H1 (cell line): ENCODE measurements at regions not wholly inside any gene's neighbourhood (a gene's known extent, or its start where the extent isn't known, plus 50 kb on each side); places are given as distances from the start of the nearest gene placed in this dataset.

Experiments used
- CTCF ChIA-PET: fragments of 300-600 bp; sonication (Branson Sonifier 250); formaldehyde crosslinking; loops from one replicate; lab custom pipeline; 2021; ENCODE audit not compliant: partially characterized antibody; lab: Charles Lee
- POLR2A ChIA-PET: fragments of 300-600 bp; sonication (Branson Sonifier 250); formaldehyde crosslinking; loops from one replicate; lab custom pipeline; 2021; ENCODE audit warnings: inconsistent platforms; ENCODE audit not compliant: partially characterized antibody; lab: Charles Lee
- DNase-seq, 2 experiments: peaks; one replicate each; pipeline versions ENCODE4 v3.0.0 to v3.0.0-alpha.2; 2010 to 2022; ENCODE audit warnings: low spot score in 2 of 2, low read depth in 1 of 2, mixed read lengths in 1 of 2
- FAIRE-seq: peaks from 2 replicates; lab custom pipeline; 2011; peaks lifted over from hg19 to GRCh38; lab: Jason Lieb, UNC
- H2AFZ ChIP-seq: 2 replicates; pipeline ENCODE4 v1.8.1; 2012; ENCODE audit warnings: low read length, inconsistent platforms
- H2AK5ac ChIP-seq: 2 replicates; pipeline ENCODE4 v1.6.1; 2013; ENCODE audit warnings: low read depth, low read length
- H2BK120ac ChIP-seq: replicated peaks from 2 replicates; pipeline ENCODE3; 2013; ENCODE audit warnings: low read depth, low read length, inconsistent platforms
- H2BK12ac ChIP-seq: 2 replicates; pipeline ENCODE4 v1.6.1; 2013; ENCODE audit warnings: low read depth, low read length
- H2BK15ac ChIP-seq: 2 replicates; pipeline ENCODE4 v1.6.1; 2013; ENCODE audit warnings: low read length
- H2BK20ac ChIP-seq: 2 replicates; pipeline ENCODE4 v1.6.1; 2013; ENCODE audit warnings: low read length
- H2BK5ac ChIP-seq: 2 replicates; pipeline ENCODE4 v1.6.1; 2013; ENCODE audit warnings: low read depth, low read length
- H3K14ac ChIP-seq: 2 replicates; pipeline ENCODE4 v1.6.1; 2013; ENCODE audit warnings: inconsistent platforms; ENCODE audit not compliant: insufficient read length
- H3K18ac ChIP-seq: 2 replicates; pipeline ENCODE4 v1.6.1; 2013; ENCODE audit warnings: low read length; ENCODE audit errors: extremely low read depth
- H3K23ac ChIP-seq: 2 replicates; pipeline ENCODE4 v1.6.1; 2013; ENCODE audit warnings: inconsistent platforms; ENCODE audit not compliant: insufficient read length
- H3K23me2 ChIP-seq: 2 replicates; pipeline ENCODE4 v1.6.1; 2013; ENCODE audit warnings: low read depth, low read length
- H3K27ac ChIP-seq: 2 replicates; pipeline ENCODE4 v1.6.1; 2011; ENCODE audit warnings: low read depth, low read length, inconsistent platforms
- H3K27me3 ChIP-seq, 4 experiments: replicated peaks in 1 of 4; 1 replicate in 1 of 4; 2 replicates in 3 of 4; pipeline versions ENCODE4 v1.6.1 to v1.8.1; 2011 to 2013; ENCODE audit warnings: low read length in 3 of 4, mild to moderate bottlenecking in 3 of 4, inconsistent platforms in 2 of 4, mixed read lengths in 2 of 4, moderate library complexity in 1 of 4; ENCODE audit not compliant: control insufficient read depth in 3 of 4, insufficient read depth in 3 of 4; ENCODE audit errors: extremely low read depth in 1 of 4
- H3K36me3 ChIP-seq, 4 experiments: 2 replicates each; pipeline versions ENCODE4 v1.6.1 to v1.8.1; 2011 to 2013; ENCODE audit warnings: mild to moderate bottlenecking in 4 of 4, low read length in 3 of 4, moderate library complexity in 2 of 4, control low read depth in 1 of 4, inconsistent platforms in 1 of 4; ENCODE audit not compliant: insufficient read depth in 4 of 4, control insufficient read depth in 2 of 4
- H3K4ac ChIP-seq: replicated peaks from 2 replicates; pipeline ENCODE3; 2013; ENCODE audit warnings: low read length, low read depth, mixed read lengths, inconsistent platforms; ENCODE audit not compliant: insufficient read length
- H3K4me1 ChIP-seq, 4 experiments: replicated peaks in 1 of 4; 1 replicate in 1 of 4; 2 replicates in 3 of 4; pipeline versions ENCODE4 v1.6.1 to v1.8.1; 2011 to 2013; ENCODE audit warnings: low read length in 3 of 4, inconsistent platforms in 2 of 4, mixed read lengths in 1 of 4; ENCODE audit not compliant: insufficient read depth in 4 of 4, control insufficient read depth in 3 of 4
- H3K4me2 ChIP-seq, 2 experiments: 2 replicates each; pipeline versions ENCODE4 v1.6.1 to v1.8.1; 2011 to 2013; ENCODE audit warnings: low read depth in 2 of 2, low read length in 2 of 2, control low read depth in 1 of 2, inconsistent platforms in 1 of 2, mild to moderate bottlenecking in 1 of 2; ENCODE audit not compliant: insufficient read depth in 1 of 2
- H3K4me3 ChIP-seq, 4 experiments: fragments of 200-600, 300-600 bp in 1 of 4; sonication (generic), shearing (Covaris generic), sonication (Bioruptor Twin) in 1 of 4; 2 replicates each; pipeline versions ENCODE4 v1.5.1 to v1.8.1; 2011 to 2016; ENCODE audit warnings: low read length in 4 of 4, low read depth in 3 of 4, control low read depth in 2 of 4, inconsistent platforms in 2 of 4, mild to moderate bottlenecking in 2 of 4, mixed read lengths in 1 of 4, moderate library complexity in 1 of 4; ENCODE audit not compliant: insufficient read depth in 2 of 4; ENCODE audit errors: extremely low read depth in 1 of 4
- H3K56ac ChIP-seq: replicated peaks from 2 replicates; pipeline ENCODE3; 2013; ENCODE audit warnings: low read depth, mild to moderate bottlenecking, mixed read lengths, low read length, inconsistent platforms; ENCODE audit not compliant: insufficient read length
- H3K79me1 ChIP-seq: 2 replicates; pipeline ENCODE4 v1.6.1; 2013; ENCODE audit warnings: low read depth, low read length, control low read depth
- H3K79me2 ChIP-seq, 2 experiments: 2 replicates each; pipeline versions ENCODE4 v1.6.1 to v1.8.1; 2012 to 2013; ENCODE audit warnings: low read length in 2 of 2, mild to moderate bottlenecking in 2 of 2, inconsistent platforms in 1 of 2; ENCODE audit not compliant: insufficient read depth in 2 of 2, control insufficient read depth in 1 of 2
- H3K9ac ChIP-seq, 4 experiments: replicated peaks in 1 of 4; 1 replicate in 1 of 4; 2 replicates in 3 of 4; pipeline versions ENCODE4 v1.6.1 to v1.8.1; 2011 to 2013; ENCODE audit warnings: low read depth in 3 of 4, low read length in 3 of 4, control low read depth in 2 of 4, mild to moderate bottlenecking in 2 of 4, moderate library complexity in 2 of 4, inconsistent platforms in 1 of 4; ENCODE audit errors: extremely low read depth in 1 of 4
- H3K9me3 ChIP-seq, 2 experiments: 2 replicates each; pipeline versions ENCODE4 v1.6.1 to v1.8.1; 2012 to 2013; ENCODE audit warnings: mild to moderate bottlenecking in 2 of 2, moderate library complexity in 2 of 2, control low read depth in 1 of 2, inconsistent platforms in 1 of 2, low read depth in 1 of 2, low read length in 1 of 2, mixed read lengths in 1 of 2; ENCODE audit not compliant: insufficient read depth in 2 of 2
- H4K20me1 ChIP-seq, 2 experiments: replicated peaks in 1 of 2; 2 replicates each; pipeline versions ENCODE3 to v1.8.1; 2011 to 2013; ENCODE audit warnings: inconsistent platforms in 2 of 2, low read length in 2 of 2, mild to moderate bottlenecking in 1 of 2; ENCODE audit not compliant: insufficient read depth in 2 of 2, control insufficient read depth in 1 of 2
- H4K5ac ChIP-seq: 2 replicates; pipeline ENCODE4 v1.6.1; 2013; ENCODE audit warnings: low read length, low read depth, mixed read lengths, inconsistent platforms; ENCODE audit not compliant: insufficient read length
- H4K8ac ChIP-seq: 2 replicates; pipeline ENCODE4 v1.8.0; 2013; ENCODE audit warnings: mild to moderate bottlenecking, moderate library complexity, low read length, inconsistent platforms; ENCODE audit not compliant: insufficient read depth; ENCODE audit errors: extremely low read depth
- H4K91ac ChIP-seq: replicated peaks from 2 replicates; pipeline ENCODE3; 2013; ENCODE audit warnings: low read length, mixed read lengths, inconsistent platforms; ENCODE audit not compliant: insufficient read length
- ASH2L ChIP-seq: fragments of 200-600, 300-600 bp; sonication (generic); IDR thresholded peaks from one replicate; pipeline ENCODE4 v1.7.1; 2017; ENCODE audit warnings: low read length
- CEBPB ChIP-seq: IDR thresholded peaks from 2 replicates; pipeline ENCODE4 v1.6.1; 2012; ENCODE audit warnings: low read depth, low read length
- CHD2 ChIP-seq: IDR thresholded peaks from 2 replicates; pipeline ENCODE4 v1.6.1; 2012; ENCODE audit warnings: low read length, improper control_type of control experiment
- EZH2 ChIP-seq: fragments of 200-600 bp; sonication (generic); IDR thresholded peaks from 2 replicates; pipeline ENCODE4 v1.7.1; 2012; ENCODE audit warnings: low read depth, mild to moderate bottlenecking, moderate library complexity, low read length, inconsistent platforms; ENCODE audit not compliant: severe bottlenecking
- FOSL1 ChIP-seq: IDR thresholded peaks from 2 replicates; pipeline ENCODE4 v1.6.1; 2011; ENCODE audit warnings: mild to moderate bottlenecking, low read depth, low read length, moderate library complexity; ENCODE audit not compliant: insufficient read depth
- JUN ChIP-seq: IDR thresholded peaks from 2 replicates; pipeline ENCODE4 v1.6.1; 2011; ENCODE audit warnings: low read depth, mild to moderate bottlenecking, improper control_type of control experiment, low read length
- NANOG ChIP-seq: IDR thresholded peaks from 2 replicates; pipeline ENCODE4 v1.6.1; 2011; ENCODE audit warnings: low read length, low read depth, mild to moderate bottlenecking, inconsistent platforms; ENCODE audit not compliant: insufficient read depth, poor library complexity, severe bottlenecking
- PHF8 ChIP-seq: fragments of 200-600 bp; sonication (generic); conservative IDR thresholded peaks from 2 replicates; pipeline ENCODE4 v1.7.1; 2012; ENCODE audit warnings: low read depth, mild to moderate bottlenecking, inconsistent platforms, low read length, moderate library complexity
- RFX5 ChIP-seq: IDR thresholded peaks from 2 replicates; pipeline ENCODE4 v1.6.1; 2011; ENCODE audit warnings: low read depth, low read length, improper control_type of control experiment, borderline replicate concordance
- SIN3A ChIP-seq, 2 experiments: IDR thresholded peaks in 1 of 2; conservative IDR thresholded peaks in 1 of 2; 2 replicates each; pipeline ENCODE4 v1.6.1; 2011 to 2012; ENCODE audit warnings: low read length in 2 of 2, improper control_type of control experiment in 1 of 2, low read depth in 1 of 2, mild to moderate bottlenecking in 1 of 2
- SP1 ChIP-seq: IDR thresholded peaks from 2 replicates; pipeline ENCODE4 v1.6.1; 2011; ENCODE audit warnings: low read depth, low read length
- SP4 ChIP-seq: IDR thresholded peaks from 2 replicates; pipeline ENCODE4 v1.6.1; 2012; ENCODE audit warnings: low read length, inconsistent platforms
- WGBS, 2 experiments: shearing (Covaris generic) in 1 of 2; methylation state at CpG; one replicate each; pipeline versions ENCODE4 v1.1.6 to v1.1.7; 2013 to 2015; ENCODE audit warnings: low lambda C conversion rate in 2 of 2, mixed read lengths in 2 of 2, inconsistent platforms in 1 of 2, low coverage in 1 of 2, missing lambda C conversion rate in 1 of 2; ENCODE audit not compliant: insufficient replicate concordance in 2 of 2, insufficient coverage in 1 of 2, insufficient read length in 1 of 2; ENCODE audit errors: extremely low coverage in 1 of 2, missing lambda C conversion rate in 1 of 2; 5-methylcytosine and 5-hydroxymethylcytosine counted together
- TF ChIP-seq, protein P1 (sequence below): IDR thresholded peaks from 2 replicates; pipeline ENCODE4 v1.6.1; 2012; ENCODE audit warnings: low read length, inconsistent platforms

GRCh38 chr18:77634494-77634893 is 384.8 kb downstream of the GALR1 start:
- no peak overlapping the region for H4K8ac ChIP-seq
- no peak for TF ChIP-seq NANOG
- TF ChIP-seq, protein P1, sequence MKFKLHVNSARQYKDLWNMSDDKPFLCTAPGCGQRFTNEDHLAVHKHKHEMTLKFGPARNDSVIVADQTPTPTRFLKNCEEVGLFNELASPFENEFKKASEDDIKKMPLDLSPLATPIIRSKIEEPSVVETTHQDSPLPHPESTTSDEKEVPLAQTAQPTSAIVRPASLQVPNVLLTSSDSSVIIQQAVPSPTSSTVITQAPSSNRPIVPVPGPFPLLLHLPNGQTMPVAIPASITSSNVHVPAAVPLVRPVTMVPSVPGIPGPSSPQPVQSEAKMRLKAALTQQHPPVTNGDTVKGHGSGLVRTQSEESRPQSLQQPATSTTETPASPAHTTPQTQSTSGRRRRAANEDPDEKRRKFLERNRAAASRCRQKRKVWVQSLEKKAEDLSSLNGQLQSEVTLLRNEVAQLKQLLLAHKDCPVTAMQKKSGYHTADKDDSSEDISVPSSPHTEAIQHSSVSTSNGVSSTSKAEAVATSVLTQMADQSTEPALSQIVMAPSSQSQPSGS: no peak
- no peak for TF ChIP-seq EZH2
- no peak for TF ChIP-seq ASH2L
- no peak for TF ChIP-seq SIN3A (conservative IDR thresholded peaks at IDR 0.05 in 1 of 2, IDR thresholded peaks at IDR 0.05 in 1 of 2; ENCODE audit: low read depth in 1 of 2, low read length in 2 of 2)
- TF ChIP-seq CEBPB: no peak
- no peak for TF ChIP-seq CHD2
- TF ChIP-seq SP4: no peak
- no peak for TF ChIP-seq SP1
- TF ChIP-seq RFX5: no peak
- no peak for TF ChIP-seq FOSL1
- no peak for TF ChIP-seq JUN
- no peak for TF ChIP-seq PHF8
- H2BK15ac ChIP-seq: no peak overlapping the region
- H4K91ac ChIP-seq: no peak overlapping the region
- H3K4me3 ChIP-seq: no peak overlapping the region
- H3K4me2 ChIP-seq: no peak overlapping the region
- no peaks in the 10 kb centered on the region for H4K20me1 ChIP-seq
- H3K4me1 ChIP-seq: no peaks in the 10 kb centered on the region
- ChIA-PET POLR2A (no interaction called here), CTCF (interaction anchor here (1.2 to 1.5 kb wide), 2 partner anchors 14 to 16 kb away, joined by 3 to 5 read pairs; no protein-coding TSS in a partner anchor)
- no peak overlapping the region for H3K23ac ChIP-seq
- no peaks in the 10 kb centered on the region for H3K79me1 ChIP-seq
- H3K56ac ChIP-seq: no peak overlapping the region
- H3K27me3 ChIP-seq: no peaks in the 10 kb centered on the region
- no peak overlapping the region for H3K9ac ChIP-seq
- H3K18ac ChIP-seq: no peak overlapping the region
- no peaks in the 10 kb centered on the region for H3K36me3 ChIP-seq
- no peak overlapping the region for H2BK20ac ChIP-seq
- peaks cover 4 to 11% of the 10 kb centered on the region in 2 experiments; a peak in 3 of 4 replicates for H3K9me3 ChIP-seq
- H3K27ac ChIP-seq: no peak overlapping the region
- no peak overlapping the region for H2AK5ac ChIP-seq
- no peak overlapping the region for H2BK5ac ChIP-seq
- no peak overlapping the region for H2AFZ ChIP-seq
- no peak overlapping the region for H3K4ac ChIP-seq
- no peak overlapping the region for H3K14ac ChIP-seq
- H3K23me2 ChIP-seq: no peaks in the 10 kb centered on the region
- H2BK12ac ChIP-seq: no peak overlapping the region
- no peak for FAIRE-seq
- H2BK120ac ChIP-seq: no peak overlapping the region
- H4K5ac ChIP-seq: no peak overlapping the region
- no peaks in the 10 kb centered on the region for H3K79me2 ChIP-seq
- DNase-seq: no peak
- 91% methylated on average over 7 of the region's 7 CpGs; no CpG with 5 or more reads in 1 of the 2 experiments for WGBS, 2 experiments
